GM18861 (cell line): ENCODE measurements at regions not wholly inside any gene's neighbourhood (a gene's known extent, or its start where the extent isn't known, plus 50 kb on each side); places are given as distances from the start of the nearest gene placed in this dataset.
"Not testable (repeated sequence)": the region's sequence is repeated elsewhere in the genome, so short reads cannot be mapped to it uniquely, and the experiment has no call there.

ENCODE experiments used
- ATAC-seq: cut with Tn5 transposase; IDR thresholded peaks from one replicate; pipeline ENCODE4 v1.9.1; 2021; ENCODE audit not compliant: unreplicated experiment

DNA sequence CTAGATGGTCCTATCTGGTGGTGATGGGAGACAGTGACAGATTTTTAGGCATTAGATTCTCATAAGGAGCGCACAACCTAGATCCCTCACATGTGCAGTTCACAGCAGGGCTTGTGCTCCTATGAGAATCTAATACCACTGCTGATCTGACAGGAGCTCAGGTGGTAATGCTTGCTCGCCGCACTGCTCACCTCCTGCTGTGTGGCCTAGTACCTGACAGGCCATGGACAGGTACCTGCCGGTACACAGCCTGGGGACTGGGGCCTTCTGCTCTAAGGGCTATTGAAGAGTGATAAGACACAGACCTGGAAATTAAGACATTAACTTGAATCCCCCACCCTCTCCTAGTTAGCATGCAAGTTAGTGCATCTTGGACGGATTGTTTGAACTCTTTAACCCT lies 64.4 kb downstream of the KLRB1 start:
- ATAC-seq = not testable (repeated sequence)

DNA sequence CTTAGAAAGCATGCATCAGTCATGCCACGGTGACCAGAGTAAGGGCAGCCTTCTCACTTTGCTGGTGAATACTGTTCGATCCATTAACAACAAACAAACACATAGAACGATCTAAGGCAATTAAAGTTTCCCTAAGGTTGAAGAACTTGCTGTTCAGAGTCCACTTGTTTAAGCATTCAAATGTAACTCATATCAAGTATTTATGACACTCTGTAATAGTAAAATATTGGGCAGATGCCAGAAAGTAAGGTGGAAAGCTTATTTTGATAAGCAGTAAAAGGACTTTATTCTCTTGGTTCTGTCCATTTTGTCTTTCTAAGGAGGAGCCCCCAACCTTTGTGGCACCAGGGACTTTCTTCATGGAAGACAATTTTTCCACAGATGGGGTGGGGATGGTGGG lies 64.9 kb downstream of the KLRB1 start:
- not testable (repeated sequence) for ATAC-seq

DNA sequence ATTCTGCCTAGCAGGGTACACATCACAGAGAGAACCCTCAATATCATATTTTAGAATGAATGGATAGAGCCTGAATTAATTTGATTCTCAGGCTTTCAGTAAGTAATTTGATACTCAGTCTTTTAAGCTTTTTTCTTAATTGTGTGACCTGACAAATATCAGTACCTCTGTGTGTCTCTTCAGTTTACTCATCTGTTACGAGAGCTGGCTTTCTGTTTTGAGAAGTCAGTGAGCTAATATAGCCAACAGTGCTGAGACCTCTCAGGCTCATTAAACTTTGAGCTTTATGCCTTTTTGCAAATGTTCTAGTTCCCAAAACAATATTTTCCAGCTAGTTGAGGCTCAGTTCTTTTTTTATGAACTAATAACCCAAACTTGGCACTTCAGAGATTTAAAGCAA lies 91.8 kb downstream of the KLRB1 start:
- not testable (repeated sequence) for ATAC-seq

DNA sequence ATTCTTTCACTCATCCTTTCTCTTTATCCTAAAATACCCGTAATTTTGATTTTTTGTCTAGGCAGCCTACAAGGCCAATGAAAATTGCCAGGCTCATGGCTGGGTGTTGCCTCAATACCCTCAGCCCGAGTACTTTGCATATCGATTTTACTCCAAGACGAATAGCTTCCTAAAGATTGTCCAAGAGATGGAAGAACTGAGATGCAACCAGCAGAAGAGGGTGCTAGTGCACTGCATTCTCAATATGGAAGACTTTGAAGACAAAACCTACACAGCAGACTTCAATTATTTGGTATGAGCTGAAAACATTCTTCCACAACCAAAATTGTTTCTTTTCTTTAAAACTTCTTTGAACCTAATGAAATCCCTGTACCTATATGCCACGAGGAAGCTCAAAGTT lies 95.0 kb downstream of the KLRB1 start:
- not testable (repeated sequence) for ATAC-seq

DNA sequence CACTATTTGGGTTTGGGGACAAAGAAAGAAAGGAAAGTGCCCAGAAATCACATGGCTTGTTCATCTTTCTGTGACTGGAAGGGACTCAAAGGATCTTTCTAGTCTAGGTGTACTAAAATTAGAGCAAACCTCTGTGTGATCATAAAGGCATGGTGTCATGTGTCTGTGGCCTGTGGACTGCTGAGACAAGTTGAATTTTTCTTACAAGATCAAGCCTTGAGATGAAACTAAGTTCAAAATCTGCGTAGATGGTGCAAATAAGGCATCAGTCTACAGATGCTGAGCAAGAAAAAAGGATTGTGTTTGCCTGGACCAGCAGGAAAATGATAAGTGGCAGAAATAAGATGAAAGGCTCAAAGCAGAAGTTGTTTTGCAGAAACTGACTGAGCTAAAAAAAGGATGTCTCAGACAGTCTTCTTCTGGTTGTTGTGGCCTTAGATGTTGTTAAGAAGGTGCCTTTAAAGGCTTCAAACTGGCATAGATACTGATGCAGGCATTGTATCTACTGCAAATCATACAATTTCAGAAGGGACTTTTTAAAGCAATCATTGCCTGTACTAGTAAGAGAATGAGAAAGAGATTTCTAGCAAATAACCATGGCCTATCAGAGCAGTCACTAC lies 97.2 kb downstream of the KLRB1 start:
- not testable (repeated sequence) for ATAC-seq

DNA sequence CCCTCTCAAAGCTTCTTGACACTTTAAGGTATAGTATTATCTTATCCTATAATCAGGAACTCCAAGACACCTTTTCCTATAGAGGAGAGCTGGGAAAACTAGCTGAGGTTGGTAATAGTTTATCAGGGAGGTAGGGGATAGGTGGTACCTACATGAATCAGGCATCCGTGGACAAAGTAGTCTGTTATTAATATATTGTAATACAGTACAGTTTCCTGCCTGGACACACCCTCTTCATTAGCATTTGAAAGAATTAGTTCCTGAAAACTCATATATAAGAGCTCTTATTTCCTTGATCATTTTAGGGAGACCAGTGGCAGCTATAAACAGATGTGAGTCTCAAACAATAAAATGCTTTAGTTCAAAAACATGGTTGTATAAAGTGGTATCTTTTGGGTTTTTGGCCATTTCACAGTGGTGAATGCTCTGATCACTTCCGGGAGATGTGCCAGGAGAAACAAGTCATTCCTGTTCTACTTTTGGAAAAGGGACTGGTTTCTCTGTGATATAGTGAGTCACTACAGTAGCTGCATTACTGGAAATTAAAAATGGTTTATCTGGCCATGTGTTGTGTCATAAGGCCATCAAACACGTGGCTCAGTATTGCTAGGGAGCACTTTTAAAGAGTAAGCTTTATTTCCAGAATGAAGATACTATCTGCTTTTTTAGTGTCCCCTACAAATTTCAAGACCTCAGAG lies 98.1 kb downstream of the KLRB1 start:
- ATAC-seq = no peak

DNA sequence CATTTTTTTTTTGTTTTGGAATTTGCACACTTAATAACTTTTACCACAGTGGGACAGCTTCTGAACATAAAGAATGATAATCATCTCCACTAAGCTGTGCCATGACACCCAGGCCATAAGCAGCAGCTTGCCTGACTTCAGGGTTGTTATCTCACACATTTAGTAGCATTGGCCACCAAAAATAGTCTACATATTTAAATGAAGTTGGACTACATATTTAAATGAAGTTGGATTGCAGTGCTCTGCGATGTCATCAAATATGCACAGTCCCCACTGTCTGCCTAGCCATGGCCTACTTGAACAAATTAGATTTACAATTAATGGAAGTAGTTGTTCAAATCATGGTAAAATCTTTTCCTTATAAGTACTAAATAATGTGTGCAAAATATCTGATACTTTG lies 101.0 kb downstream of the KLRB1 start:
- ATAC-seq = no peak

DNA sequence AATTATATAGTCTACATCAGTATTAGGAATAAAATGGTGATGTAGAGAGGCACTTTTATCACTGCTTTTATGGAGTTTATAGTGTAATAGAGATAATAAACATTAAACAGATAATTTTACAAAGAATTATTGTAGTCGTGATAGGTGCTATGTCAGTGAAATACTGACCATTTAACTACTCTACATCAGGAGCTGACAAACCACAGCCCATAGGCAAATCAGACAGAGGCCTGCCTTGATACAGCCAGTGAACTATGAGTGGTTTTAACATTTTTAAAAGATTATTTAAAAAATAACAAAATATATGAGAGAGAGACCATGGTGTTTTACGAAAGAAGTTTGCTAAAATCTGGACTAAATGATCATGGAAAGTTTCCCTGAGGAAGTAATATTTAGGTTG lies 104.3 kb downstream of the KLRB1 start:
- ATAC-seq = not testable (repeated sequence)

DNA sequence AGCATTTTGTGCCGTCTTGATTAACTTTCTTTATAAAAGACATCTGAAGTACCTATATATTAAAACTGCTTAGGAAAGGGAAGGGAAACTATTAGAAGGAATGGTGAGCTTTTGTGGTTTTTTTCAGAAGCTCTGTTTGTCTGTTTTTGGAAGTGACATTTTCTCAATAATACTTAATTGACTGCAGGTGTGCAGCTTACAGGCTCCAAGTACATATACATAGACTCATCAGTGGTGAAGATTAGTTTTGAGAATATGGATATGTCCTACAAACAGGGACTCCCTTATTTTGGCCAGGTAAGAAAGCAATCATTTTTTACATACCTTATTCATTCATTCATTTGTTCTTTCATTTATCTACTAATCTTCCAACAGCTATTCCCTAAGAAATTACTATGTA lies 104.9 kb downstream of the KLRB1 start:
- not testable (repeated sequence) for ATAC-seq

DNA sequence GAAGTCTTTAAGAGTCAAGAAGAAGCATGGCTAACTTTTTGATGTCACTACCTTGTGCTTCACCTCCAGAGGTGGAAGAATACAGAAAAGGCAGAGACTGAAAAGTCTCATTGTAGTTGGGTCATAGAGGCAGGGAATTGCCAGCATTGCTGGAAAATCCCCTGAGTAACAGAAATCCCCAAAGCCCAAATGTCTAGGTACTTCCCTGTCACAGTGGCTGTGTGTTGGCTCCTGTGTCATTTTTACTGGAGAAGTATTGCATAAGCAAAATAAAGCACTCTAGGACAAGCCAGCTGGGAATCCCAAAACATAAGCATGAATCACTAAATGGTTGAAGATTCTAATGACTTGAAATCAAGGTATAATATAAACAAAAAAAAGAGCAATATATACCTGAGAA lies 114.4 kb downstream of the KLRB1 start:
- not testable (repeated sequence) for ATAC-seq

DNA sequence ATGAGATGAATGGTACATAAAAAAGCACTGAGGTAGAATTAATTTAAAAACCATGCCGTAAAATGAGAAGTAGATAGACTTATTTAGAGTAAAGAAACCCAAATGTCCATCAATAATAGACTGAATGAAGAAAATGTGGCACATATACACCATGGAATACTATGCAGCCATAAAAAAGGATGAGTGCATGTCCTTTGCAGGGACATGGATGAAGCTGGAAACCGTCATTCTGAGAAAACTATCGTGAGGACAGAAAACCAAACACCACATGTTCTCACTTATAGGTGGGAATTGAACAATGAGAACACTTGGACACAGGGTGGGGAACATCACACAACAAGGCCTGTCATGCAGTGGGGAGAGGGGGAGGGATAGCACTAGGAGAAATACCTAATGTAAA lies 126.4 kb downstream of the KLRB1 start:
- ATAC-seq = not testable (repeated sequence)

DNA sequence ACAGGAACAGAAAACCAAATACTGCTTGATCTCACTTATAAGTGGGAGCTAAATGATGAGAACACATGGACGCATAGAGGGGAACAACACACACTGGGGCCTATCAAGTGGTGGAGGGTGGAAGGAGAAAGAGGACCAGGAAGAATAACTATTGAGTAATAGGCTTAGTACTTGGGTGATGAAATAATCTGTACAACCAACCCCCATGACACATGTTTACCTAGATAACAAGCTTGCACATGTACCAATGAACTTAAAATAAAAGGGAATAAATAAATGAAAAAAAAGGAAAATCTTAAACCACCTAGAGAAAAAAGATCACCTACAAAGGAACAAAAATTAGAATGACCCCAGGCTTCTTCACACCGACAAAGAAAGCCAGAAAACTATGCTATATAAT lies 133.5 kb downstream of the KLRB1 start:
- ATAC-seq = not testable (repeated sequence)

DNA sequence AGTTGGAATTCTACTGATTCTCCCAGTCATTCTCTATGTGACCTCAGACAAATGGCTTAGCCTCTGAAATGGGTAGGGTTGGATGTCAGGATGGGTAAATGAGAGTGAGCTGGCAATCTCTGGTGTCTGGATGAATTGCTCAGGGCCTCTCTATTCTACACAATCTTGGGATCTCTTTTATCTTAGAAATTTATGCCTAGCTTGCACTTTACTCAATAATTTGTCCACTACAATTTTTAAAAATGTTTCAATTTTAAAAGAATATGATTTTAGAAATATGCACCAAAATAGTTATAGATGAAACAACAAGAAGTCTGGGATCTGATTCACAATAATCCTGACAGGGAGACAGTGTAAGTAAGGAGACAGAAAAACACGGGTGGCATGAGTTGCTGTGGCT lies 134.1 kb downstream of the KLRB1 start:
- ATAC-seq = not testable (repeated sequence)

DNA sequence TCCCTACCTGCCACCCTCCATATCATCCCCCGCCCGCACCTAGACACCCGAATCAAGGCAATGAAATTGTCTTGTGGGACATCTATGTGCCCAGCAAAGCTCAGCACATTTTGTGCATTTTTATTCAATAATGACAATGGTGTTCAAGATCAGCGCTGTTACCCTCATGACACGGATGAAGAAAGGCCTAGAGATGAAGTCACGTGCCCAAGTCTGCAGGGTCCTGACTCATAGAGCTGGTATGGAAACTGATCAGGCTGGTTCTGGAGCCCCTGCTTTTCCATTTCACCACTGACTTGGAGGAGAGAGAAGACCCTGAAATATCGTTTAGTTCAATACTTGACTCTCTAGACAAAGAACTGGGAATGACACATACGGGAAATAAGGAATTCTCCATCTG lies 136.2 kb downstream of the KLRB1 start:
- ATAC-seq = not testable (repeated sequence)

DNA sequence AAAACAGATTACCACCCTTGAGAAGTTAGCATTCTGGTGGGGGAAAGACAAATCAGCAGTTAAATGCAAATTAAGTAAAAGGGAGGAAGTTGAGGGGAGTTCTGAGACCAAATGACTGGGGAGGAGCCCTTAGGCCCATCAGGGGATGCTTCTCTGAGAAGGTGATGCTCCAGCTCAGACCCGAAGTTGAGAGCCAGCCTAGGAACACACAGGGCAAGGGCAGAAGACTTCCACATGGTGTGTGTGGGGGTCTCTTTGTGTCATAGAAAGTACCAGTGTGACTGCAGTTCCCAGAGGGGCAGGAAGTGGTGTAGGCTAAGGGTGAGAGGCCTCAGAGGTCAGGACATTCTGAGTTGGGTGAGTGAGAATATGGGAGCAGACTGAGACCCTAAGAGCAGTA lies 137.3 kb downstream of the KLRB1 start:
- ATAC-seq = peak; percentile 49

DNA sequence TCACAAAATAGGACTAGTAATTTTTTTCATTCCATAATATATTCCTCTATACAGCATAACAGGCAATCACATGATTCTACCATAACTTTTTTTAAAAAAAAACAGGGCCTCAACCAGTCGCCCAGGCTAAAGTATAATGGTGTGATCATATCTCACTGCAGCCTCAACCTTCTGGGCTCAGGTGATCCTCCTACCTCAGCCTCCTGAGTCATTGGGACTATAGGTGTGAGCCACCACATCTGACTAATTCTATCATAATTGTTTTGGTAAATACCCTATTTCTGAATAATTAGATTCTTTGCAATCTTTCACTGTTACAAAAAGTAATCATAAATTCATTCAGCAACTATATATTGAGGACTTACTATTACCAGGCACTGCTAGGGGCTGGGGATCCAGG lies 137.8 kb downstream of the KLRB1 start:
- not testable (repeated sequence) for ATAC-seq

DNA sequence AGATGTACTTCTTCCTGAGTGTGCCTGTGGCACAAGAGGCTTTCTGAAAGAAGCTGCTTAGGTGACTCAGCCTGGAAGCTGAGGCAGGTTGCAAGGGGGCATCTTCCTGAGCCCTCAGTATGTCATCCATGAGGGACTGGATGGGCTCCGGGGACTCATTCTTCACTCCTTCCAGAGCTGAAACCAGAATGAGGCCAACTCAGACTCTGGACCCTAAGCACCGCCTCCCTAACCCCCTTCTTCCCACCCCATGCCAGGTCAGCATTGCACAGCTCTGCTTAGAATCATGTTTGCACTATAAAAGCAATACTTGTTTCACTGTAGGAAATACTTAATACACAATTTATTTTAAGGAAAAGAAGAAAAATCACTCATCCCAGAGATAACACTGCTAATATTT lies 138.3 kb downstream of the KLRB1 start:
- ATAC-seq = not testable (repeated sequence)

DNA sequence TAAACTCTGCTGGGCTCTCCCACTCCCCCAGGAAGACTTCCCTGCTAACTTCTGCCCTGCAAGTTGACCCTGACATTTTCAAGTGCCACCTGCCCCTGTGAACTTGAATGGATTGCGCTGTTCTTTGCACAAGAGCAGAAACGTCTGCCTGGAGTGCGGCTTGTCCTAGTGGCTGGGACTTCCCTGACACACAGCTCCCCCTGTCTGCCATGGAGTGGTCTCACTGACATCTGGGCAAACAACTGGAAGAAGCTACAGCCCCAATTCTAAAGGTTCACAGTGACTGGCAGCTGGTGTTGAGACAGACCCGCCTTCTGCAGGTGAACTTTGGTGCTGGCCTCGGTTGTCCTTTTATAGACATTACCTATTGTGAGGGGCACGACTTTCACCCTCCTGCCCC lies 138.7 kb downstream of the KLRB1 start:
- ATAC-seq = not testable (repeated sequence)

DNA sequence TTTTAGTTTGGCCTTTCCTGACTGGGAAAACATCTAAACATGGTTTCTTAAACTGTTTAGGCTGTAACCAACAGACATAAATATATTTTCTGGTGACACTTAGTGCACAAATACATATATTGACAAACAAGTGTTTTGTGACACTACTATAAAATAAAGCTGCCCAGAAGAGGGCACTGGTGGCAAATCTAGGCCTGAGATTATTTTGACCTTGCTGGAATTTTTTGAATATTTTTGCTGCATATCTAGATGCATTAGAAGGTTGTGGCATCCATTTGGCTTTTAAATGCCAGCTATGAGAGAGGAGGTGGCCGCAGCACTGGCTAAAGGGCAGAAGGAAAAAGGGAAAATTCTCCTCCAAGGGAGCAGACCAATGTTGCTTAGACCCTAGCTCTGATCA lies 139.6 kb downstream of the KLRB1 start:
- ATAC-seq = not testable (repeated sequence)

DNA sequence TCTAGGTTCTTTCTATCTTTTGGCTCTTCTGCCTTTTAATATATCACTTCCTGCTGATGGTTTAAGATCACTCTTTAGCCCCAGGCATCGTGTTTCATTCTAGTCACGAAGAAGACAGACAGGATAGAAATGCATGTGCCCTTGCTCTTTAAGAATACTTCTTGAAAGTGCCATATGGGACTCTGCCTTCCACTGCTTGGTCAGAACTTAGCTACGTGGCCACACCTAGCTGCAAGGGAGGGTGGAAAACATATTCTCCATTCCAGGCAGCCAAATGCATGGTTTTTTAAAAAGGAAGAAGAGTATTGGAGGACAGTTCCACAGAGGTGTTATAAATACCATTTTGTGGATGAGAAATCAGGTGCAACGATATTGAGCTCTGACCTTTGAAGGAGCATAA lies 143.3 kb downstream of the KLRB1 start:
- ATAC-seq = no peak

DNA sequence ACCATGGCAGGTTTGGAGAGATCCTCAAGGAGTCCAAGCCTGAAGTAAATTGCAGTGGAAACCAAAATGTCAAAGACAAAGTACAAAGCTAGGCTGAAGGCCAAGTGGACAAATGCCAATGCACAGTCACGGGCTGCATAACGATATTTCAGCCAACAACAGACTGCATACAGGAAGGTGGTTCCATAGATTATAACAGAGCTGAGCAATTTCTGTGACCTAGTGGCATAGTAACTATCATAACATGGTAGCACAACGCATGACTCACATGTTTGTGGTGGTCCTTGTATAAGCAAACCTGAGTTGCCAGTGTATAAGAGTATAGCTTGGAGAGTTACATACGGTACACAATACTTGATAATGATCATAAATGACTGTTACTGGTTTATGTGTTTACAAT lies 152.2 kb downstream of the KLRB1 start:
- not testable (repeated sequence) for ATAC-seq

DNA sequence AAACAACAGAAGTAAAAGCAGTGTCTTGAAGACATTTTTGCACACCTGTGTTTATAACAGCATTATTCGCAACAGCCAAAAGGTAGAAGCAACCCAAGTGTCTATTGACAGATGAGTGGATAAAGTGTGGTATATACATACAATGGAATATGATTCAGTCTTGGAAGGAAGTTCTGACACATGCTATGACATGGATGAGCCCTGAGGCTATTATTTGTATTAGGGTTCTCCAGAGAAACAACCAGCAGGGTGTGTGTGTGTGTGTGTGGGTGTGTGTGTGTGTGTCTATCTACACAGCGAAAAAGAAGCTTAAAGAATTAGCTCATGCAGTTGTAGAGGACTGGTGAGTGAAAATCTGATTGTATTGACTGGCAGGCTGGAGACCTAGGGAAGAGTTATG lies 153.7 kb downstream of the KLRB1 start:
- ATAC-seq = not testable (repeated sequence)

DNA sequence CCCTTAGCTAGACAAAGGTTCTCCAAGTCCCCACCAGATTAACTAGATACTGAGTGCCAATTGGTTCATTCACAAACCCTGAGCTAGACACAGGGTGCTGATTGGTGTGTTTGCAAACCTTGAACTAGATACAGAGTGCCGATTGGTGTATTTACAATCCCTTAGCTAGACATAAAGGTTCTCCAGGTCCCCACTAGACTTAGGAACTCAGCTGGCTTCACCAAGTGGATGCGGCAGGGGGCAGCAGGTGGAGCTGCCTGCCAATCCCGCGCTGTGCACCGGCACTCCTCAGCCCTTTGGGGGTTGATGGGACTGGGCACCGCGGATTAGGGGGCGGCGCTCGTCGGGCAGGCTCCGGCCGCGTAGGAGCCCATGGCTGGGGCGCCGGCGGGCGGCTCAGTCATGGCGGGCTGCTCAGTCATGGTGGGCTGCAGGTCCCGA lies 157.6 kb downstream of the KLRB1 start:
- not testable (repeated sequence) for ATAC-seq
